HEK293T (cell line): ENCODE measurements at regions not wholly inside any gene's neighbourhood (a gene's known extent, or its start where the extent isn't known, plus 50 kb on each side); places are given as distances from the start of the nearest gene placed in this dataset.

Experiments used
- ARNT ChIP-seq: fragments of 450-650 bp; IDR thresholded peaks from 2 replicates; pipeline ENCODE4 v1.6.1; 2017; ENCODE audit warnings: mild to moderate bottlenecking
- BHLHE40 ChIP-seq: fragments of 450-650 bp; IDR thresholded peaks from 2 replicates; pipeline ENCODE4 v1.6.1; 2016; ENCODE audit warnings: mild to moderate bottlenecking, moderate library complexity, borderline replicate concordance
- FOXA1 ChIP-seq: fragments of 450-650 bp; IDR thresholded peaks from 2 replicates; pipeline ENCODE4 v1.6.1; 2016; ENCODE audit warnings: mild to moderate bottlenecking
- FOXK2 ChIP-seq: fragments of 450-650 bp; IDR thresholded peaks from 2 replicates; pipeline ENCODE4 v1.6.1; 2016; ENCODE audit warnings: mild to moderate bottlenecking
- FOXM1 ChIP-seq: fragments of 450-650 bp; IDR thresholded peaks from 2 replicates; pipeline ENCODE4 v1.6.1; 2017; ENCODE audit warnings: mild to moderate bottlenecking, borderline replicate concordance
- HDGF ChIP-seq: fragments of 450-650 bp; IDR thresholded peaks from 2 replicates; pipeline ENCODE4 v1.6.1; 2017; ENCODE audit warnings: antibody characterized with exemption, borderline replicate concordance
- LEF1 ChIP-seq: fragments of 450-650 bp; IDR thresholded peaks from 2 replicates; pipeline ENCODE4 v1.6.1; 2017; ENCODE audit warnings: mild to moderate bottlenecking, borderline replicate concordance
- SP1 ChIP-seq: fragments of 450-650 bp; IDR thresholded peaks from 2 replicates; pipeline ENCODE4 v1.6.1; 2017
- ZNF384 ChIP-seq: fragments of 450-650 bp; IDR thresholded peaks from 2 replicates; pipeline ENCODE4 v1.6.1; 2016

GRCh38 chr22:26974914-26975803, 317.8 kb downstream of the MIAT start:
- TF ChIP-seq ARNT (no peak), BHLHE40 (no peak), ZNF384 (no peak), FOXA1 (no peak), HDGF (no peak), FOXK2 (no peak), FOXM1 (no peak), LEF1 (no peak), SP1 (no peak)
